Skin of body (tissue), 1 donor: ENCODE measurements at regions not wholly inside any gene's neighbourhood (a gene's known extent, or its start where the extent isn't known, plus 50 kb on each side); places are given as distances from the start of the nearest gene placed in this dataset.
A peak's percentile ranks its signal among the peaks of the same experiment; 100 is the strongest.

Source experiments
- DNase-seq: peaks from one replicate; lab custom pipeline; 2025; lab: John Stamatoyannopoulos, UW

GRCh38 chr2:191738003-191738402 is 60.1 kb downstream of the NABP1 start:
- DNase-seq: no peak

GRCh38 chr2:191738667-191739066 is 60.7 kb downstream of the NABP1 start:
- no peak for DNase-seq

GRCh38 chr2:191739194-191739593 is 61.3 kb downstream of the NABP1 start:
- DNase-seq: no peak

DNA sequence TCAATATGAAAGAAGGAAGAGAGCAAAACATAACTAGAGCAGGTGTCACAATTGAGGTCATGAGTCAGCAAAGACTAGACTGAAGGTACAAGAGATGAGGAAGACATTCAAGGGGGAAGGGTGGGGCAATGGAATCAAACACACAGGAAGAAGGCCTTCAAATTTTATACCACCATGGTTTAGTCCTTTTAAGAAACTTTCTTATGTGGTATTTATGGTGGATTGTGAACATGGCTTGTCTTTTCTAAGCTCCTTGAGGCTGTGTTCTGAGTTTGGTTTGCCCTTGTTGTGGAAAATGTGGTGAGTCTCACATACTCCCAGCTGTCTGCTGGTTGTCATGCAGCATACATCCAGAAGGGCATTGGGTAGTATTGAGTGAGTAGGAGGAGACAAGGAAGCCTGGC is 62.1 kb downstream of the NABP1 start:
- no peak for DNase-seq

DNA sequence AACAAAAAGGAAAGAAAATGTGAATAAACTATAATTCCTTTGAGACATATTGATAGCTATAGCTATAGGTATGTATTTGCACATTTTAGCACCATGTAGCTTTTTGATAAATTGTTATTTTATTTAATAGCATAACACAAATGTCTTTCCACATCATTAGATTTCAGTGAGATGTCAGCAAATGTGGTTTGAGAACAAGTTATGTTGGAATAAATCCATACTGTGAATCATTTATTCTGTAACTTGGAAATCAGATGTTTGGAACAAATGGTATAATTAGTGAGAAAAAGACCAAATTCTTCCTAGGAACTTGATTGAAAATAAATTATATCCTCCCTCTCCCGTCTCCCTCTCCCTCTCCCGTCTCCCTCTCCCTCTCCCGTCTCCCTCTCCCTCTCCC is 62.8 kb downstream of the NABP1 start:
- peak; percentile 30 for DNase-seq

- peak; percentile 78 for DNase-seq
Observed at GRCh38 chr2:191746346-191747169, 68.6 kb downstream of the NABP1 start.

- DNase-seq: no peak
Observed at GRCh38 chr2:191747170-191747530, 69.2 kb downstream of the NABP1 start.

GRCh38 chr2:191748059-191748461 is 70.1 kb downstream of the NABP1 start:
- no peak for DNase-seq

GRCh38 chr2:191748528-191749180 is 70.7 kb downstream of the NABP1 start:
- no peak for DNase-seq

- DNase-seq: no peak
Observed at GRCh38 chr2:191749181-191749540, 71.2 kb downstream of the NABP1 start.

DNA sequence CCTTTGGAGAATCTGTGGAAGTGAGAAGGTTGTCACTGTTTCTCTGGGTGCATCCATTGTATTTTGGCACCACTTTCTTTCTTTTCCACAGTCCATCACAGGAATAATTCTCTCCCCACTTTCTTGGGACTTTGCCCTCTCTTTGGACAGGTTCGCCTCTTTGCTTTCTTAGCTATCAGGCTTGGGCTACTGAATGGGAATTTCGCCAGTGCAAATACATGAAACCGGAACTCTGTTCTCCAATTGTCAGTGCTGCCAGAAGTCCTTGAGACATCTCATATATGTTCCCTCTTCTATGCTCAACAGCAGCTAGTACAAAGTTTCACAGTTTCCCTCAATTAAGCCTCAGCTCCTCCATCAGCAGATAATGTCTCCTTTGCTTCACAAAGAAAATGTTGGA is 76.2 kb downstream of the NABP1 start:
- DNase-seq: no peak

GRCh38 chr2:191756761-191757160 is 78.8 kb downstream of the NABP1 start:
- no peak for DNase-seq

DNA sequence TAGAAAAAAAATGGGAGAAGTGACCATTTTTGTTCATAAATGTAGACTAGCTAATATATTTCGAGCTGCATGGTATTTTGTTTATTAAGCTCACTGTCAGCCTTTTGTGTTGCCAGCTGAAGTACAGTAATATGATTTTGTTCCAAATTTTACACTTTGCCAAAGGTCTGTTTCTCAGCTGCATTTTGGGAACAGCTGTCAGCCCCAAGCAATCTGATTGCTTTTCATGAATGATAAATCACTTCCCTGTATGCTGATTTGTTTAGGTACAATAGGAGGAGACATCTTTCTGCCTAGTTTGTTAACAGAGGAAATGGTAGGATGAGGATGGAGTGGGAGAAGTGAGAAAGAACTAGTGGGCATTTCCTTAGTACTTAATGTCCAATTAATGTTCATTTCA is 79.3 kb downstream of the NABP1 start:
- DNase-seq: no peak

- DNase-seq: no peak
Observed at GRCh38 chr2:191758518-191759507, 80.9 kb downstream of the NABP1 start.

- DNase-seq: no peak
Observed at GRCh38 chr2:191759680-191760079, 81.7 kb downstream of the NABP1 start.

DNA sequence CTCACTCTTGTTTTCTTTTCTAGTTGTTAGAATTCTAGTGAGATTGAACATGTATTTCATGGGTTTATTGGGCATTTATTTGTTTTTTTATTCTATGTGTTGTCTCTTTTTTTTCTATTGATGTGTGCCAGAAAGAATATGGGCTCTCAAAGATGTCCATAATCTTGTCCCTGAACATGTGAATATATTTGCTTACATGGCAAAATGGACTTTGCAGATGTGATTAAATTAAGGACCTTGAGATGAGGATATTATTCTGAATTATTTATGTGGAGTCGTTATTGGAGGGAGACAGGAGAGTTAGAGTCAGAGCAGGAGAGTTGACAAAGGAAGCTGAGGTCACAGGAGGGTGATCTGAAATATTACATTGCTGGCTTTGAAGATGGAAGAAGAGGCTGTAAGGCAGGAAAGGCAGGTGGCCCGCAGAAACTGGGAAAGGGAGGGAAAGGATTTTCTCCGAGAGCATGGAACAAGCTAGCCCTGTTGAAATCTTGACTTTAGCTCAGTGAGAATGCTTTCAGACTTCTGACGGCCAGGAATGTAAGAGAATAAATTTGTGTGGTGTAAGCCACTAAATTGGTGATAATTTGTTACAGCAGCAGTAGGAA is 82.8 kb downstream of the NABP1 start:
- DNase-seq: no peak

DNA sequence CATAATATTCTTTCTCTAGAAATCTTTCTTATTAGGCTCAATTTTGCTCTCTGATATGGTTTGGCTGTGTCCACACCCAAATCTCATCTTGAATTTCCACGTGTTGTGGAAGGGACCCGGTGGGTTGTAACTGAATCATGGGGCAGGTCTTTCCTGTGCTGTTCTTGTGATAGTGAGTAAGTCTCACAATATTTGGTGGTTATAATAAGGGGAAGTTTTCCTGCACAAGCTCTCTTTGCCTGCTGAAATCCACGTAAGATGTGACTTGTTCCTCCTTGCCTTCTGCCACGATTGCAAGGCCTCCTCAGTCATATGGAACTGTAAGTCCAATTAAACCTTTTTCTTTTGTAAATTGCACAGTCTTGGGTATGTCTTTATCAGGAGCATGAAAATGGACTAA is 73.8 kb downstream of the CAVIN2 start:
- DNase-seq: no peak

GRCh38 chr2:191777351-191777750 is 69.5 kb downstream of the CAVIN2 start:
- DNase-seq: no peak

- DNase-seq: no peak
Observed at GRCh38 chr2:191778041-191778440, 68.8 kb downstream of the CAVIN2 start.

DNA sequence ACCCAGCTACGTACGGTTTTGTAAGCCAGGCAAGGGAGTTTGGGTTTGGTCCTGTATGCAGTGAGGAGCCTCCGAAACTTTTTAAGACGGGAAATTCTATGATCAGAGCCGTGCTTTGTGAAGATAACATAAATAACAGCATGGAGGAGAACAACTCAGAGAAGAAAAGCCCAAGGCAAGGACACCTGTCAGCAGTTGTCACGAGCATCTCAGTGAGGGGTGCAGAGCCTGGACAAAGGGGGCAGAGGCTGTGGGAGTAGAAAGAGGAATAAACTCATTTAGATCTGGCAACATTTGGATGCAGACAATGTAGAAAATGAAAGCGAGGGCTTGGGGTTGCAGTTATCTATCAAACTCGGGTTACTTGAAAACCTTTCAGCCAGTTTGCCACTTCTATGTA is 64.5 kb downstream of the CAVIN2 start:
- no peak for DNase-seq

DNA sequence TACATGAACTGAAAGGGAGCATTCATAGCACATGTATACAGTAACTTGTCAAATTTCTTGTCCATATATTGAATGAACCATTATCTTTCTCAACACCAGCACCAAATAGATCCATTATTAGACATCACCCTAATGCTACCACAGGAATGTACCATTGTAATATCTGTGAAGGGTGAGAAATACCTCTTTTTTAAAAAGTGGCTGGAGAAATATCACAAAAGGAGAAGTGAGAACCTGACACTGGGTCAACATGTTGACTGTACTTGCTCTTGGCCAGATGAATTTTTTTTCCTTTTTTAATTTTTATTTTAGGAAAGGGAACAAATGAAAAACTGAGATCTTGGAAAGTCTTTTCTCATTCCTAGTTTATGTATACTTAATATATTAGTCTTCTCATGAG is 63.5 kb downstream of the CAVIN2 start:
- DNase-seq: no peak
